Psoas muscle (tissue), 7 donors: ENCODE measurements at regions not wholly inside any gene's neighbourhood (a gene's known extent, or its start where the extent isn't known, plus 50 kb on each side); places are given as distances from the start of the nearest gene placed in this dataset.

Experiments used
- ATAC-seq, 4 donors: fragments of 200-7000 bp; cut with Tn5 transposase; one replicate each; pipeline ENCODE4 v1.9.1; 2020; ENCODE audit warnings: moderate library complexity in 3 of 4, mild to moderate bottlenecking in 2 of 4
- DNase-seq, 2 donors: peaks; one replicate each; pipeline ENCODE4 v3.0.0-alpha.2; 2020
- H3K27ac ChIP-seq: fragments of 200-600 bp; one replicate; pipeline ENCODE4 v1.8.0; 2022
- H3K27me3 ChIP-seq, 3 donors: fragments of 200-600 bp in 1 of 3; one replicate each; pipeline versions ENCODE4 v1.6.1 to v1.8.0; 2013 to 2022; ENCODE audit warnings: low read length in 2 of 3, mild to moderate bottlenecking in 2 of 3, moderate library complexity in 1 of 3; ENCODE audit not compliant: insufficient read depth in 3 of 3
- H3K36me3 ChIP-seq, 2 donors: fragments of 200-600 bp in 1 of 2; one replicate each; pipeline versions ENCODE4 v1.6.1 to v1.8.0; 2013 to 2022; ENCODE audit warnings: low read depth in 1 of 2, mild to moderate bottlenecking in 1 of 2, moderate library complexity in 1 of 2; ENCODE audit not compliant: insufficient read depth in 1 of 2
- H3K4me1 ChIP-seq: fragments of 200-600 bp; one replicate; pipeline ENCODE4 v1.8.0; 2022
- H3K4me3 ChIP-seq: fragments of 200-600 bp; one replicate; pipeline ENCODE4 v1.8.0; 2022; ENCODE audit warnings: mild to moderate bottlenecking
- H3K9me3 ChIP-seq: fragments of 200-600 bp; one replicate; pipeline ENCODE4 v1.8.0; 2022
- CTCF ChIP-seq: fragments of 200-600 bp; IDR thresholded peaks from one replicate; pipeline ENCODE4 v1.8.0; 2022; ENCODE audit warnings: antibody characterized with exemption
- WGBS, 3 donors: extraction: QIAGEN DNeasy Blood & Tissue Kit; methylation state at CpG; one replicate each; pipeline versions ENCODE4 v1.1.6 to v1.1.7; 2013; 5-methylcytosine and 5-hydroxymethylcytosine counted together
- intact Hi-C, 2 donors: fragments of 100-400 bp; cut with DNase I; formaldehyde crosslinking; loops; one replicate each; pipeline versions ENCODE4 v1.11.0 to v1.14.2; 2022
- donor health status: healthy with polysubstance abuse.
- donor health status: DM: no; HTN: no; CAD: no; lungs with moderate emphysema.
- donor health status: Bipolar disorder and iron deficiency.
- donor health status: healthy.
- donor health status: DM: yes; HTN: yes; CAD: no.
- donor health status: DM: no; HTN: no; CAD: no.
- donor health status: DM: yes; HTN: yes; CAD: no.

GRCh38 chr1:189206617-189207016 is 1271.0 kb downstream of the BRINP3 start:
- no peak overlapping the region for H3K27ac ChIP-seq
- DNase-seq (no peak), ATAC-seq (no peak)
- no peaks in the 10 kb centered on the region for H3K36me3 ChIP-seq
- TF ChIP-seq CTCF: no peak
- no peaks in the 10 kb centered on the region for H3K4me1 ChIP-seq
- H3K4me3 ChIP-seq: no peak overlapping the region
- intact Hi-C loops: no loop called here
- no peaks in the 10 kb centered on the region for H3K27me3 ChIP-seq
- H3K9me3 ChIP-seq: no peaks in the 10 kb centered on the region

GRCh38 chr1:189211742-189212141 is 1265.9 kb downstream of the BRINP3 start:
- Histone ChIP-seq H3K4me1 (no peaks in the 10 kb centered on the region), H3K27ac (no peak overlapping the region), H3K27me3 (no peaks in the 10 kb centered on the region), H3K4me3 (no peak overlapping the region), H3K36me3 (no peaks in the 10 kb centered on the region), H3K9me3 (no peaks in the 10 kb centered on the region)
- DNase-seq (no peak), ATAC-seq (no peak)
- TF ChIP-seq CTCF: no peak
- WGBS, 3 donors: 67 to 76% (median 73%) methylated on average over 3 of the region's 3 CpGs
- intact Hi-C loops: no loop called here

DNA sequence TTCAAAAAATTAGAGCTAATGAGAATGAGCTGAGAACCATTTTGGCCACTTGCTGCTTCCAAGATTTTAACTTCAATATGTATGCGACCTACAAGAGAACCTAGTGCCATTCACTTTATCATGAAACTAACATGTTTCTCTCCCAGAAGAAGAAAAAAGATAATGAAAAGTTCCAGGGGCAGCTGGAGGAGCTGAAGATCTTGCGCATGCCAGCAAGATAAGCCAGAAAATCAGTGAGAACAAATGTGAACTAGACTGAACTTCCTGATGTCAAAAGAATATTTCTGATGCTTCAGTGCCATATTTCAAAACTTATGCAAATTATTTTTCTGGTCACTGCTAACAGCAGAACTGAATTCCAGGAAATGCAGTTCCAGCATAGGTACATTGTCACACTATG is 1265.1 kb downstream of the BRINP3 start:
- DNase-seq (no peak), ATAC-seq (no peak)
- Histone ChIP-seq H3K27me3 (no peaks in the 10 kb centered on the region), H3K27ac (no peak overlapping the region), H3K4me3 (no peak overlapping the region), H3K9me3 (no peaks in the 10 kb centered on the region), H3K36me3 (no peaks in the 10 kb centered on the region), H3K4me1 (no peaks in the 10 kb centered on the region)
- no peak for TF ChIP-seq CTCF
- intact Hi-C loops: no loop called here
- WGBS, 3 donors: 56 to 80% (median 61%) methylated on average over 2 of the region's 2 CpGs

GRCh38 chr1:189216886-189217285 is 1260.8 kb downstream of the BRINP3 start:
- no peak for DNase-seq
- no peak for TF ChIP-seq CTCF
- Histone ChIP-seq H3K9me3 (no peaks in the 10 kb centered on the region), H3K4me1 (no peaks in the 10 kb centered on the region), H3K27ac (no peak overlapping the region), H3K27me3 (no peaks in the 10 kb centered on the region), H3K4me3 (no peak overlapping the region), H3K36me3 (no peaks in the 10 kb centered on the region)
- ATAC-seq: no peak
- 86 to 92% (median 90%) methylated on average over 1 of the region's 1 CpG for WGBS, 3 donors
- intact Hi-C loops: no loop called here

DNA sequence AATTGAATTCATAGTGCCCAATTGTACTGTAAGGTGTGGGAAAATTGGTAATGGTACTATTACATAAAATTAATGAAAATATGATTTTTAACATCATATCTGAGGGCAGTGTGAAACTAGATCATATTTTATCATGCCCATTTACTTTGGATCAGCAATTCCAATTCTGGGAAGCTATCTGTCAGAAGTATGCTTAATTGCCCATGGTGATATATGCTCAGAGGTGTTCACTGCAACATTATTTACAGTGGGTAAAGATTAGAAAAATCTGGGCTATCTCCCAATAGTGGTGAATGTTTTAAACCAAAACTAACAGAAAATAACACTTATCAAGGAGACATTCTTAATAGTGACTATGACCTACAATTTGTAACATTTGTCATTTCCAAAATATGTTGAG is 1260.0 kb downstream of the BRINP3 start:
- no peak overlapping the region for H3K4me3 ChIP-seq
- DNase-seq (no peak), ATAC-seq (no peak)
- H3K27ac ChIP-seq: no peak overlapping the region
- no peaks in the 10 kb centered on the region for H3K27me3 ChIP-seq
- intact Hi-C loops: no loop called here
- no peaks in the 10 kb centered on the region for H3K4me1 ChIP-seq
- no peaks in the 10 kb centered on the region for H3K36me3 ChIP-seq
- no peak for TF ChIP-seq CTCF
- no peaks in the 10 kb centered on the region for H3K9me3 ChIP-seq
